ENCODE measurements at regions not wholly inside any gene's neighbourhood (a gene's known extent, or its start where the extent isn't known, plus 50 kb on each side); places are given as distances from the start of the nearest gene placed in this dataset.

DNA sequence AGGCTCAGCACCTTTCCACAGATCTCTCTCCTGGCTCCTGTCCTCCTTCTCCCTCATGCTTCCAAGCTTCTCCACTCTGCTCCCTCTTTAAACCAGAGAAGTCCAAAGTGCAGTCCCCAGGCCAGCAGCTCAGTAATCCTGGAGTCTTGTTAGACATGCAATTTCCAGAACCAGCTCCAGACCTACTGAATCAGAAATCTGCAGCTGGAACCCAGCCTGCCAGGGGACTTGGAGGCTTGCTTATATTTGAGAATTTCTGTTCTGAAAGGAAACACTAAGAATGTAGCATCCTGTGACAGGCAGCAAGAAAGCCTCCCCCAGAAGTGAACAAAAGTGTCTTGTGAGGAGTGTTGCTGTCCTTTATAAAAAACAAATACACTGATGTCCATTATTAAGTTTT lies 438.1 kb downstream of the BCKDHB start:
- TF ChIP-seq POLR2A (IDR thresholded peaks at IDR 0.05): no peak
- TF ChIP-seq, protein P1, sequence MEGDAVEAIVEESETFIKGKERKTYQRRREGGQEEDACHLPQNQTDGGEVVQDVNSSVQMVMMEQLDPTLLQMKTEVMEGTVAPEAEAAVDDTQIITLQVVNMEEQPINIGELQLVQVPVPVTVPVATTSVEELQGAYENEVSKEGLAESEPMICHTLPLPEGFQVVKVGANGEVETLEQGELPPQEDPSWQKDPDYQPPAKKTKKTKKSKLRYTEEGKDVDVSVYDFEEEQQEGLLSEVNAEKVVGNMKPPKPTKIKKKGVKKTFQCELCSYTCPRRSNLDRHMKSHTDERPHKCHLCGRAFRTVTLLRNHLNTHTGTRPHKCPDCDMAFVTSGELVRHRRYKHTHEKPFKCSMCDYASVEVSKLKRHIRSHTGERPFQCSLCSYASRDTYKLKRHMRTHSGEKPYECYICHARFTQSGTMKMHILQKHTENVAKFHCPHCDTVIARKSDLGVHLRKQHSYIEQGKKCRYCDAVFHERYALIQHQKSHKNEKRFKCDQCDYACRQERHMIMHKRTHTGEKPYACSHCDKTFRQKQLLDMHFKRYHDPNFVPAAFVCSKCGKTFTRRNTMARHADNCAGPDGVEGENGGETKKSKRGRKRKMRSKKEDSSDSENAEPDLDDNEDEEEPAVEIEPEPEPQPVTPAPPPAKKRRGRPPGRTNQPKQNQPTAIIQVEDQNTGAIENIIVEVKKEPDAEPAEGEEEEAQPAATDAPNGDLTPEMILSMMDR (IDR thresholded peaks at IDR 0.05 in 4 of 5, conservative IDR thresholded peaks at IDR 0.05 in 1 of 5): no peak
- ATAC-seq: no peak
- H3K4me3 ChIP-seq: no peak overlapping the region
- no peaks in the 10 kb centered on the region for H3K9me3 ChIP-seq
- H3K4me1 ChIP-seq: no peaks in the 10 kb centered on the region
- no peaks in the 10 kb centered on the region for H3K36me3 ChIP-seq
- in situ Hi-C loops (cut with MboI; ENCODE audit: low sequenced_read_pairs in 4 of 4): no loop called here
- H3K27ac ChIP-seq: no peak overlapping the region
- intact Hi-C loops (cut with DNase I; ENCODE audit: low total_unique reads): no loop called here
- no peaks in the 10 kb centered on the region for H3K27me3 ChIP-seq
- DNase-seq: no peak

DNA sequence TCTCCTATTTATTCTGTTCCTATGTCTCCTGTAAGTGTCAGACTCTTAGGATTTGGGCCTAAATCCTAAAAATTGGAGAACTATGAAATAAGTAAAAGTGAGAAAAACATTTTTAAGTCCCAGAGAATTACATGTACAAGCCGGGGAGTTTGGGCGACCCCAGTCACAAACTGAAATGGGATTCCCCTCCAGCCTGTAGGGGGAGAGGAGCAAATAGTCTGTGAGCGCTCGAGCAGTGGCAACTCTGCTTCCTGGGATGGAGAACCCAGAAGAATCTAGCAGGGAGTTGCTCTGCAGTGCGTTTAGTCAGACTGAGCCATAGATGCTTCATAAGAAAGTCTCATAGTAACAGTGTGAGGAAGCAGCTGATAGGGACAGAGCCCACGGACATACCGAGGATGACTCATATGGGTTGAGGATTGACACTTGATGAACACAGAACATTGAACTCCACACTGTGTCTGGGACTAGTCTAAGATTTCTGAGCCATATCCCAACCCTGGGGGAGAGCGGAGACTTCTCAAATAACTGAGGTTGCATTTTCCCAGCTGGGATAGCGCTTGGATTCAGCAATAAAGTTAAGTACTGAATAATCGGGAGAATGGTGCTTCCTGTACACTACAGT lies 437.2 kb downstream of the BCKDHB start:
- Histone ChIP-seq H3K4me1 (no peaks in the 10 kb centered on the region), H3K27ac (no peak overlapping the region), H3K36me3 (no peaks in the 10 kb centered on the region), H3K27me3 (no peaks in the 10 kb centered on the region), H3K9me3 (peaks cover 0 to under 1% (median 0%) of the 10 kb centered on the region in 3 donors), H3K4me3 (no peak overlapping the region)
- DNase-seq (no peak), ATAC-seq (no peak)
- in situ Hi-C loops (cut with MboI; ENCODE audit: low sequenced_read_pairs in 4 of 4) (no loop called here), intact Hi-C loops (cut with DNase I; ENCODE audit: low total_unique reads) (no loop called here)
- no peak for TF ChIP-seq POLR2A (IDR thresholded peaks at IDR 0.05)
- TF ChIP-seq, protein P1 (IDR thresholded peaks at IDR 0.05 in 4 of 5, conservative IDR thresholded peaks at IDR 0.05 in 1 of 5): no peak

DNA sequence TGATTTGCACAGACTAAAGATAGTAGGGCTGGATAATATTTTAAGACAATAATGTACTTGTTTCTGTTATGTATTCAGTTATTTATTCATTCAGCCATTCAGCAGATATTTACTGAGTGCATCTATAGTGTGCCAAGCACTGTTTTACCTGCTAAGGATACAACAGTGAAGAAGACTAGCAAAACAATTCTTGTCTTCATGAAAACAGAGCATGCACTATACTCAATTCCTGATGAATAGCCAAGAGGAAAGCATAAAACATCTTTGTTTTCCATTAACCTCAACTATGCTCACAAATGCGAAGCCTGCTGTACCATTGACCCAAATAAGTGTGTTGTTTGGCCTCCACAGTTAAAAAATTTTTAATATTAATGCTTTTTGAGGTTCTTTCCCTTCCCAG lies 436.7 kb downstream of the BCKDHB start:
- DNase-seq (no peak), ATAC-seq (no peak)
- in situ Hi-C loops (cut with MboI; ENCODE audit: low sequenced_read_pairs in 4 of 4) (no loop called here), intact Hi-C loops (cut with DNase I; ENCODE audit: low total_unique reads) (no loop called here)
- Histone ChIP-seq H3K4me1 (no peaks in the 10 kb centered on the region), H3K9me3 (peaks cover 0 to 4% (median 0%) of the 10 kb centered on the region in 3 donors), H3K27ac (no peak overlapping the region), H3K27me3 (no peaks in the 10 kb centered on the region), H3K4me3 (no peak overlapping the region), H3K36me3 (no peaks in the 10 kb centered on the region)
- TF ChIP-seq POLR2A (IDR thresholded peaks at IDR 0.05): no peak
- TF ChIP-seq, protein P1 (IDR thresholded peaks at IDR 0.05 in 4 of 5, conservative IDR thresholded peaks at IDR 0.05 in 1 of 5): no peak

DNA sequence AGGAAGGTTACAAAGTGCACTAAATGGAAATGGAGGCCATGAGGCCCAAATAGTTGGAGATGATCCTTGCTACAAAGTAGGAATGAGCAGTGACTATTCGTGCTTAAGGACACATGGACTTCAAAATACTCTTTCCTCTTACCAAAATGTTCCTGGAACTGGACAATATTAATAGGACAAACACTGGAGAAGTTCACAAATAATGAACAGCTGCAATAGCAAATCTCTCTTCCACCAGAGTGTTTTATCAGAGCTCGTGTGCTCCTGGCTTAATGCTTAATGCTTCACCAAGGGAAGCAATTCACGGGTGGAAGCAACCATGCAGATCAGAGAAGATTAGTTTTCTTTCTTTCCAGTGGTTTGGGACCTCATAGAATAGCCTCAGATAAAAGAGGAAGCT lies 435.4 kb downstream of the BCKDHB start:
- DNase-seq: no peak
- Histone ChIP-seq H3K4me1 (no peaks in the 10 kb centered on the region), H3K27ac (no peak overlapping the region), H3K9me3 (peaks cover 0 to 4% (median 0%) of the 10 kb centered on the region in 3 donors), H3K27me3 (no peaks in the 10 kb centered on the region), H3K4me3 (no peak overlapping the region), H3K36me3 (no peaks in the 10 kb centered on the region)
- no peak for ATAC-seq
- TF ChIP-seq POLR2A (IDR thresholded peaks at IDR 0.05): no peak
- TF ChIP-seq, protein P1 (IDR thresholded peaks at IDR 0.05 in 4 of 5, conservative IDR thresholded peaks at IDR 0.05 in 1 of 5): no peak
- in situ Hi-C loops (cut with MboI; ENCODE audit: low sequenced_read_pairs in 4 of 4): no loop called here
- intact Hi-C loops (cut with DNase I; ENCODE audit: low total_unique reads): no loop called here

DNA sequence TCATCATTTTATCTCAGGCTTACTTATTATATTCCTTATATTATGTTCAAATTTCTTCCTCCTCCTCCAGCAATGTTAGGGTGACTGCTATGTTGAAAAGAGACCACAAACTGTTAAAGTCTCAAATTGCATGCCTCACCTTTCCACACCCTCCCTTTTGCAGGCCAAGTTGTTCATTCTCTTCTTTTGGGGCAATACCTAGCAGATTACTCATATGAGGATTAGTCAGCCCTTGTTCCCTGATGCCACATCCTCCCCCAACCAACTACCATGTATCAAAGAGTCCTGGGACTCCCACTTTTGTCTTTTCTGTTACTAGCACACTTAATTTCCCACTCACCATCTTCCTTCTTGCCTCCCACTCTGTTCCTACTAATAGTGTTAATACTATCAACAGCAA lies 434.7 kb downstream of the BCKDHB start:
- H3K4me3 ChIP-seq: no peak overlapping the region
- no peaks in the 10 kb centered on the region for H3K4me1 ChIP-seq
- intact Hi-C loops (cut with DNase I; ENCODE audit: low total_unique reads): no loop called here
- no peak overlapping the region for H3K27ac ChIP-seq
- no peaks in the 10 kb centered on the region for H3K36me3 ChIP-seq
- in situ Hi-C loops (cut with MboI; ENCODE audit: low sequenced_read_pairs in 4 of 4): no loop called here
- no peaks in the 10 kb centered on the region for H3K27me3 ChIP-seq
- TF ChIP-seq POLR2A (IDR thresholded peaks at IDR 0.05): no peak
- TF ChIP-seq, protein P1 (IDR thresholded peaks at IDR 0.05 in 4 of 5, conservative IDR thresholded peaks at IDR 0.05 in 1 of 5): no peak
- DNase-seq (no peak), ATAC-seq (no peak)
- H3K9me3 ChIP-seq: peaks cover 0 to 4% (median 0%) of the 10 kb centered on the region in 3 donors

Data from gastrocnemius medialis (tissue), 4 donors.